ENCODE measurements at regions not wholly inside any gene's neighbourhood (a gene's known extent, or its start where the extent isn't known, plus 50 kb on each side); places are given as distances from the start of the nearest gene placed in this dataset.
A peak's percentile ranks its signal among the peaks of the same experiment; 100 is the strongest.
"Not testable (repeated sequence)": the region's sequence is repeated elsewhere in the genome, so short reads cannot be mapped to it uniquely, and the experiment has no call there.

DNA sequence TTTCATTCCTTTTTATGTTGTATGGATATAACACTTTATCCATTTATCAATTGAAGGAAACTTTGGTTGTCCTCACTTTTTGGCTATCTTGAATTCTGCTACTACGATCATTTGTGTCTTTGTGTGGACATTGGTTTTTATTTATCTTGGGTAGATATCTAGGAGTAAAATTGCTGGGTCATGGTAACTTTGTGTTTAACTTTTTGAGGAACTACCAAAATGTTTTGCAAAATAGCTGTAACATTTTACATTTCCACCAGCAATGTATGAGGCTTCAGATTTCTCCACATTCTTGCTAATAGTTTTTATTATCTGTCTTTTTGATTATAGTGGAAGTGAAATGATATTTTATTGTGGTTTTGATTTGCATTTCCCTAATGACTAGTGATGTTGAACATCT lies 55.6 kb downstream of the TLNRD1 start:
- no peak for DNase-seq (ENCODE audit: low read depth)

DNA sequence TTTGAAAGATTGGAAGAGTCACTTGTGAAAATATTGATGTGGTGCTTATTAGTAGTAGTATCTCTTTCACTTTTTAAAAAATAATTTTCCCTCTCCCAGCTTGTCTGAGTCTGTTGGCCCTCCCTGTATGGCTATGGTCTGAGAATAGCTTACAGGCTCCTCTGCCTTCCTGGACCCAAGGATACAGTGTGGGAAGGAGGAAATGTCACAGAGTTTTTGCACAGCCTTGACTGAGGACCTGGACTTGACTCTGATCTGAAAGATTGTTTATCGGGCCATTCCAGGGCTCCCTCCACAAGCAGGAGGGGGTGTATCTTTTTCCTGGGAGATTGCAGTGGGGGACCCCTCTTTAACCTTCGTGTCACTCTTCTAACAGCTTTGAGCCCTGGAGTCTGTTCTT lies 59.7 kb downstream of the TLNRD1 start:
- no peak for DNase-seq (ENCODE audit: low read depth)

DNA sequence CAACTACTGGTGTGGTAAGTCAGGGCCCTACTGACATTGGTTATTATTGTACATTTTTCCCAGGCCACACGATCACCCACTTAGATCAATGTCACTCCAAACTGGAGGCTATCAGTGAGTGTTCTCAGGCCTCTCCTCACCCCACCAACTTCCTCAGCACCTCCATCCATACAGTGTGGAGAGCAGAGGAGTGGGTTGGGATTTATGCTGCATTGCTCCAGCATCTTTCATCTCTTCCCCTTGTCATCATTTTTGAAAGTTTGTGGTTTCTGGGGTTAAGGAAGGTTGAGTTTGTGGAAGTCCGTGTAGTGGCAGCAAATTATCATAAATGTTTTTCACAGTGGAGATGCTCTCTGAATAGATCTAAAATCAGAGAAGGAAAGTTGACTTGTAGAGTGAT lies 60.2 kb downstream of the TLNRD1 start:
- no peak for DNase-seq (ENCODE audit: low read depth)

DNA sequence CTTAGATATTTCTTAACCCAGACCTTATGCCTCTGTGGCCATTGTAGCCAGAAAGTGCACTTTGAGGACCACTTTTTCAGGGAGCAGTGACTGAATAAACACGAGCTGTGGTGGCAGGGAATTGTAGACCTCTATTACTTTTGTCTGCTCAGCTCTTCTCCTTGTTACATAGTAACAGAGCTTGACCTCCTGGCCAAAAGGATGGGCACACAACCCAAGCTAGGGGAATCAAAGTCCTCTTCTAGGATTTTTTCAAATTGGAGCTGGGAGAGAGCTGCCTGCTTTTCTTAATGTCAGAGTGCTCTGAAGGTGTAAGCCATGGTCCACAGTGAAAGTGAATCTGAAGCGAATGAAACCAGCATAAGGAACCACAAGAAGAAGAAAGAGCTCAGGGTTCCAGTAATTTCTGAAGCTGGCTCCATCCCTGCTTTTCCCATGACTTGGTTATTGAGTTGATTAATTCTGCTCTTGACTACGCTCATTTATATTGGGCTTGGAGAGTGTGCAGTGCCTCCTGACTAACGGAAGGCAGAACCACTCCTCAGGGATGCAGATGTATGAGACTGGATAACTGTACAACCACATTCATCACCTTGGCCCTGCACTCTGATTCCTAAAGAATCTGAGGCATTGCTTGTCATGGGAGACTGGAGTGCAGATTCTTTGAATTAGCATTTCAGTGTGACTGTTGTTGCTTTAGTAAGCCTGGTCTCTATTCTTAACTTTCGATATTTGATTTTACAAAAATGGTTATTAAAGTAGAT lies 60.9 kb downstream of the TLNRD1 start:
- DNase-seq (ENCODE audit: low read depth), result no peak

DNA sequence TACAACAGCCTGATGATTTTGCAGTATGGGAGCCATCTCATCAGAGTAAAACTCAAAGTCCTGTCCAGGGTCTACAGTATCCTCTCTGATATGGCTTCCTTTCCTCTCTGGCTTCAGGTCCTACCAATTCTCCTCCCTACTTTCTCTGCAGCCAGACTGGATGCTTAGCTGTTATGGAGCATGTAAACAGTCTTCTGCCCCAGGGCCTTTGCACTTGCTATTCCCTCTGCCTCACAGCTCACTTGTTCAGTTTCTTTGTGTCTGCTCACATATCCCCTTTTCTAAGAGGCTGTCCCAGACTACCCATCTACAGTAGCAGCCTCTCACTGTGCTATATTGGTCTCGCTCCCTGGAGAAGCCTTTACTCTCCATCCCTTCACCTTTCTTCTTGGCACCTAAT lies 62.2 kb downstream of the TLNRD1 start:
- no peak for DNase-seq (ENCODE audit: low read depth)

DNA sequence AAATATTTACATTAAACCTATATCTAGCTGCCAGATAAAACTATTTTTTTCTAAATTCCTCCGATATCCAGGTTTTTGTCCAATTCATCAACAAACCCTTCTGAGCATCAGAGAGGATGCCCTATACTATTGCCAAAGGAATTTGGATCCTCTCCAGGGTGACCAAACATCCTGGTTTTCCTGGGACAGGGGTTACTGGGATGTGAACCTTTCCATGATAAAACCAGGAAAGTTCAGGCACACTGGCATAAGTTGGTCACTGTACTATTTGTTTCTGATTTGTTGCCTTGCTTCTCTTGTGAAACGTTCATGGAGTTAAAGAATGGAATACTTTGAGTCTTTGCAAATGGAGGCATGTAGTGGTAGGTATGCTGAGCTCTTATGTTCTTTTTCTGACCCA lies 63.5 kb downstream of the TLNRD1 start:
- DNase-seq (ENCODE audit: low read depth), result no peak

DNA sequence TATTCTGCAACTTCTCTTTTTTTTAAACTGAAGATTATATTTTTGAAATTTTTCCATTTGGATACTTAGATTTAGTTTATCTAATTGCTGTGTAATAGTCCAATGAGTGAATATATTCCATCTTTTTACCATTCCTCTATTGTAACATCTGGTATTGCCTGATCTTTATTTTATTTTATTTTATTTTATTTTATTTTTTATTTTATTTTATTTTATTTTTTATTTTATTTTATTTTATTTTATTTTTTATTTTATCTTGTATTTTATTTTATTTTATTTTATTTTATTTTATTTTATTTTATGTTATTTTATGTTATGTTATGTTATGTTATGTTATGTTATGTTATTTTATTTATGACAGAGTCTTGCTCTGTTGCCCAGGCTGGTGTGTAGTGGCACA lies 66.5 kb upstream of the CFAP161 start:
- not testable (repeated sequence) for DNase-seq (ENCODE audit: low read depth)

DNA sequence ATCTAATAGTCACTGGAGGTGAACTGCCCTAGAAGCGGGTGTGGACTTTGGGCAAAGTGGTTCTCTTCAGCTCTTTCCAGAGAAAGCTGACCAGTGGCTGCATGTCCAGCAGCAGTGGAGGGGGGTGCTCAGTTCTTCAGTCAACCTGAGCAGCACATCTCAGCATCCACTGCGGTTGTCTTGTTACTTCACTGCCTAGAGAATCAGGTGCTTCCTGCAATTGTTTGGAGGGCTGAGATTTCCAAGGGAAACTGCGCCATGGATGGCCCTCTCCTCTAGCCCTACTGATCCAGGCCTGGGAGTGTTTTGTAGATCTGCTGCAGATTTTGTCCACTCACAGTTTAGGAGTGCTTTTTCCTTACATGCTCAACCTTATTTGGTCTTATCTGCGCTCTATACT lies 65.6 kb upstream of the CFAP161 start:
- no peak for DNase-seq (ENCODE audit: low read depth)

DNA sequence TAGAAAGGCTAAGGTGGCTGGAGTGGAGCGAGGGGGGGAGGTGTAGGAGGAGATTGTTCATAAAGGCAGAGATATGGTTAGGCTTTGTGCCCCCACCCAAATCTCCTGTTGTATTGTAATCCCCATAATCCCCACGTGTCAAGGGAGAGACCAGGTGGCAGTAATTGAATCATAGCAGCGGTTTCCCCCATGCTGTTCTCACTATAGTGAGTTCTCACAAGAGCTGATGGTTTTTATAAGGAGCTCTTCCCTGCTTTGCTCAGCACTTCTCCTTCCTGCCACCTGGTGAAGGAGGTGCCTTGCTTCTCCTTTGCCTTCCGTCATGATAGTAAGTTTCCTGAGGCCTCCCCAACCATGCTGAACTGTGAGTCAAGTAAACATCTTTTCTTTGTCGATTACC lies 64.7 kb upstream of the CFAP161 start:
- no peak for DNase-seq (ENCODE audit: low read depth)

DNA sequence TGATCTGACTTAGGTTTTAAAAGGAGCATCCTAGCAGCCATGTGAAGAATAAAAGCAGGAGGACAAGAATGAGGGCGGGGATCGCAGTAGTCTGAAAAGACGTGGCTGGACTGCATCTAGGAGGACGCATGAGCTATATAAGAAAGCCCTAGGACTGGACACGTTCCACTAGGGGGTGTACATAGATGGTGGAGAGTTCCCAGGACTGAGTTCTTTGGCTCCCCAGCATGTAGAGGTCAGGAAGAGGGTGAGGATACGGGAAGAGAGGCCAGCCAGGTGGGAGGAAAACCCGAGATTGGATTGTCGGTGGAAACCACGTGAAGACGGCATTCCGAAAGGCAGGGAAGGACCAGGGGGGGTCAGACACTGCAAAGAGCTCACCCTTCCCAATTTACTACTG lies 64.2 kb upstream of the CFAP161 start:
- DNase-seq (ENCODE audit: low read depth), result no peak

DNA sequence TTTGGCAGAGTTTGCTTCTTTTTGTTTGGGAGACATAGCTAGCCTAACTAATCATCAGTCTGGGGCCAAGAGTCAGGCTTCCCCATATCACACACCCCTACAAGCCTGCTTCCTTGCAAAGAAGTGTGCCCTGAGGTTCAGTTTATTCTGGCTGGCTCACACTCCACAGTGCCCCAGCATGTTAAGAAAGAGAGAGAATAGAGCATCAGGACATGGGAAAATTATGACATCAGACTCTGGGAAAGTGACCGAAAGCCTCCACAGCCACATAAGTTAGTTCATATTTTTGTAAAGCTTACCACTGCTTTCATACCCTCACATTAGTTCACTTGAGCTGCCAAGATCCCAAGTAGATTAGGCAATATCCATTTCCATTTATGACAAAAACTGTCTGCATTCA lies 63.0 kb upstream of the CFAP161 start:
- peak; percentile 82 for DNase-seq (ENCODE audit: low read depth)

DNA sequence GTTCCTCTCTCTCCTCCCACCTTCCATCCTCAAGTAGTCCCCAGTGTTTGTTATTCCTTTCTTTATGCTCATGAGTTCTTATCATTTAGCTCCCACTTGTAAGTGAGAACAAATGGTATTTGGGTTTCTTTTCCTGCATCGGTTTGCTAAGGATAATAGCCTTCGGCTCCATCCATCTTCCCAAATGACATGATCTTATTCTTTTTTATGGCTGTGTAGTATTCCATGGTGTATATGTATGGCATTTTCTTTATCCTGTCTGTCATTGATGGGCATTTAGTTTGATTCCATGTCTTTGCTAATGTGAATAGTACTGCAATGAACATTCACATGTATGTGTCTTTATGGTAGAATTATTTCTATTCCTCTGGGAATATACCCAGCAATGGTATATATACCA lies 62.4 kb upstream of the CFAP161 start:
- DNase-seq (ENCODE audit: low read depth), result no peak

DNA sequence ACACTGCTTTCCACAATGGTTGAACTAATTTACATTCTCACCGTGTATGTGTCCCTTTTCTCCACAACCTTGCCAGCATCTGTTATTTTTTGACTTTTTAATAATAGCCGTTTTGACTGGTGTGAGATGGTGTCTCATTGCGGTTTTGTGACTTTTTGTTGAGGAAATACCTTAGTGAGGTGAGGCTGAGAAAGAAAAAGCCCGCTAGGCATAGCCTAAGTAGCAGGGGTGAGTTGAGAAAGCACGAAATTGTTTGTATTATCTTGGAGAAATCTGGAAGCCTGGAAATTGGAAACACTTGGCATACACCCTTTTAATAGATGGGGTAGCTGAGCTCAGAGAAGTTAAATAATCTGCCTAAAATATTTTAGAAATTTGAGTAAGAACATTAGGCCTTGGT lies 61.5 kb upstream of the CFAP161 start:
- DNase-seq (ENCODE audit: low read depth), result no peak

DNA sequence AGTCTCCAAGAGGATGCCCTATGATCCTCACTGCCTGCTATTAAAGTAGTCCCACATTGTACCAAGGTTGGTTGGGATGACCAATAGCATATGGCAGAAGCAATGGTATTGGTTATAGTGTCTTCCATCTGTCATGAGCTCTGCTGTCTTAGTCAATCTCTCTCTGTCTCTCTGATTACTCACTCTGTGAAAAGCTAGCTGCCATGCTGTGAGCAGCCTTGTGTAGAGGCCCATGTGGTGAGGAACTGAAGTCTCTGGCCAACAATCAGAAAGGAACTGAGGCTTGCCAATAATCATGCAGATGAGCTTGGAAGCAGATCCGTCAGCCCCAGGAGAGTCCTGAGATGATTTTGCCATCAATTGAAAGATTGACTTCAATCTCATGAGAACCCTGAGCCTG lies 60.3 kb upstream of the CFAP161 start:
- no peak for DNase-seq (ENCODE audit: low read depth)

DNA sequence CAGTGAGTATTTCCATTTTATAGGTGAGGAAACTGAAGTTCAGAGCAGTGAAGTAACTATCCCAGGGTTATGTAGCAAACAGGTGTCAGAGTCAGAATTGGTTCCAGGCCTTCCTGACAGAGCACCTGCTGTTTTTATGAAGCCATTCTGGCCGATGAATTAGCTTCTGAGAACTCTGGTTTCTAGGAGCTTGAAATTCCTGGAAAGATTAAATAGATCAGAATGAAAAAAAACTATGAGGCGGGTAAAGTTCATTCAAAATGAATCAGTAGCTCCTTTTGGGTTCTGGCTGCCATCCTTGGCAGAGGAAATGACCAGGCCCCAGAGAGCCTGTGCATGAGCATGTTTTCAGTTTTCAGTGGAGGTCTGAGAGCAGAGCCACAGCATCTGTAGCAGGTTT lies 59.3 kb upstream of the CFAP161 start:
- no peak for DNase-seq (ENCODE audit: low read depth)

DNA sequence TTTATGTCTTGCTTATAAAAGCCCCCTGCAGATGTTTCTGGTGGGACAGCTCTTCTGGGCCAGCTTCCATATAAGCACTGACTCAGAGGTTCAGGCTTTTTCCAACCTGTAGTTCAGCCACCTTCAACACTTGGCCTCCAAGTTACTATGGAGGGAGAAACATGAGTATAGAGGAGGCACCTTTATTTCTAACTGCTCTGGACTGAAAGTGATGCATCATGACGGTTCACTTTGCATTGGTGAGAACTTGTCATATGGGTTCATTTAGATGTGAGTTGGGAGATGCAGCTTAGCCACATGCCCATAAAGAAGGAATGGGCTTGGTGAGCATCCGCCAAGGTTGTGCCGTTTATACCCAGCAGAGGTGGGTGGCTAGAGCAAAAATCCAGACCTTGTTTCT lies 58.8 kb upstream of the CFAP161 start:
- DNase-seq (ENCODE audit: low read depth), result no peak

DNA sequence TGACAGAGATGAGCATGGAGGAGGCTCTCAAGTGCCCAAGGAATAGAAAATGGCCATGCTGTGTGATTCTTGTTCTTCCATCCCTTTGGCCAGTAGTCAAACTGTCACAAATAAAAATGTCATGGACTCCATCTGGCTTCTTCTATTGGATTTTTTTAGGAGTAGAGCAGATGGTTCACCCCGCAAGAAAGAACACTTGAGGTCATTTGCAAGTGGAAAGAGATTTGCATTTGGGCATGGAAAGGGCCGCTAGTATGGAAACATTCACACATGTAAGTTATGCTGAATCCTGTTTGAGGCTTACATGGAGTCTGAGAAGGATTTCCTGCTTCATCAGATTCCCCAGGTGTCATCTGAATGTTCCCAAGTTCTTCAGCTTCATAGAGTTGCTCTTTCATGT lies 53.1 kb upstream of the CFAP161 start:
- no peak for DNase-seq (ENCODE audit: low read depth)

DNA sequence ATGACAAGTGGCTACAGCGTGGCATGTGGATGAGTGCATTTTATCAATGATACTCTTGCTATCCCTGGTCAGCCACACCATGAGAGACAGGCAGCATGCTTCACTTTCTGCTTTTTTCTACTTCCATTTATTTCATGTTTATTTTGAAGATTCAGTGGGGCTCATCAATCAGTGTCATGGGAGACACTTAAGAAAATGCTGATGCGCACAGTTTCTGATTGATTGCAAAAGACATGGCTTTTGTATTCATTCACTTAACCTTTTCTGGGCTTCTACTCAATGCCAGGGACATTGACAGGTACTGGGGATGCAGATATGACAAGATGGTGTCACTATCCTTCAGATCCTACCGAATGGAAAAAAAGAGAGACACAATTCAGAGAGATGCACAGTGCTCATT lies 50.9 kb upstream of the CFAP161 start:
- DNase-seq (ENCODE audit: low read depth), result no peak
